ENCODE measurements at regions not wholly inside any gene's neighbourhood (a gene's known extent, or its start where the extent isn't known, plus 50 kb on each side); places are given as distances from the start of the nearest gene placed in this dataset.
"Not testable (repeated sequence)": the region's sequence is repeated elsewhere in the genome, so short reads cannot be mapped to it uniquely, and the experiment has no call there.

GRCh38 chrY:19567051-19567921 lies 177.2 kb downstream of the KDM5D start:
- peak overlapping the region; percentile 76 for H3K4me3 ChIP-seq (ENCODE audit: low read depth, low read length)
- FAIRE-seq = no peak
- peak; percentile 91 for DNase-seq (ENCODE audit: low read depth)
- H3K27me3 ChIP-seq (ENCODE audit: control insufficient read depth, insufficient read depth, low read length) = no peaks in the 10 kb centered on the region
- TF ChIP-seq CTCF (IDR thresholded peaks at IDR 0.05; ENCODE audit: insufficient read depth, low read length, severe bottlenecking) = no peak
- H3K36me3 ChIP-seq (ENCODE audit: control insufficient read depth, insufficient read depth, low read length) = no peaks in the 10 kb centered on the region

- no peak overlapping the region for H3K4me3 ChIP-seq (ENCODE audit: low read depth, low read length)
- FAIRE-seq = no peak
- no peaks in the 10 kb centered on the region for H3K36me3 ChIP-seq (ENCODE audit: control insufficient read depth, insufficient read depth, low read length)
- no peaks in the 10 kb centered on the region for H3K27me3 ChIP-seq (ENCODE audit: control insufficient read depth, insufficient read depth, low read length)
- no peak for TF ChIP-seq CTCF (IDR thresholded peaks at IDR 0.05; ENCODE audit: insufficient read depth, low read length, severe bottlenecking)
- DNase-seq (ENCODE audit: low read depth) = peak; percentile 41
These were observed 185.4 kb downstream of the KDM5D start for GRCh38 chrY:19559161-19559560.

GRCh38 chrY:19549671-19550466 lies 194.7 kb downstream of the KDM5D start:
- DNase-seq (ENCODE audit: low read depth) (no peak), FAIRE-seq (no peak)
- no peak overlapping the region for H3K4me3 ChIP-seq (ENCODE audit: low read depth, low read length)
- H3K36me3 ChIP-seq (ENCODE audit: control insufficient read depth, insufficient read depth, low read length) = no peaks in the 10 kb centered on the region
- H3K27me3 ChIP-seq (ENCODE audit: control insufficient read depth, insufficient read depth, low read length) = no peaks in the 10 kb centered on the region
- no peak for TF ChIP-seq CTCF (IDR thresholded peaks at IDR 0.05; ENCODE audit: insufficient read depth, low read length, severe bottlenecking)

GRCh38 chrY:19541475-19542306 lies 202.8 kb downstream of the KDM5D start:
- no peak overlapping the region for H3K4me3 ChIP-seq (ENCODE audit: low read depth, low read length)
- TF ChIP-seq CTCF (IDR thresholded peaks at IDR 0.05; ENCODE audit: insufficient read depth, low read length, severe bottlenecking) = no peak
- FAIRE-seq = no peak

GRCh38 chrY:19535697-19536096 lies 208.8 kb downstream of the KDM5D start:
- H3K4me3 ChIP-seq (ENCODE audit: low read depth, low read length); DNase-seq (ENCODE audit: low read depth); H3K27me3 ChIP-seq (ENCODE audit: control insufficient read depth, insufficient read depth, low read length); FAIRE-seq; H3K36me3 ChIP-seq (ENCODE audit: control insufficient read depth, insufficient read depth, low read length): not testable (repeated sequence)

More at GRCh38 chrY:19541475-19542306, 202.8 kb downstream of the KDM5D start:
- Histone ChIP-seq H3K36me3 (ENCODE audit: control insufficient read depth, insufficient read depth, low read length) (no peaks in the 10 kb centered on the region), H3K27me3 (ENCODE audit: control insufficient read depth, insufficient read depth, low read length) (no peaks in the 10 kb centered on the region)
- peak; percentile 3 for DNase-seq (ENCODE audit: low read depth)
